ENCODE measurements at regions not wholly inside any gene's neighbourhood (a gene's known extent, or its start where the extent isn't known, plus 50 kb on each side); places are given as distances from the start of the nearest gene placed in this dataset.

GRCh38 chr22:19636696-19637407 is 77.5 kb upstream of the SEPTIN5 start:
- no TSS peak for BruUV-seq (replicated peaks)
- DNase-seq = no peak
- H3K9me3 Mint-ChIP-seq (ENCODE audit: low read depth, unreplicated experiment) = no peaks in the 10 kb centered on the region
- no peaks in the 10 kb centered on the region for H3K4me1 Mint-ChIP-seq (ENCODE audit: low read depth, unreplicated experiment)
- no peaks in the 10 kb centered on the region for H3K36me3 Mint-ChIP-seq (ENCODE audit: insufficient read depth, unreplicated experiment)
- CTCF ChIA-PET = interaction anchor here (0.7 kb wide), 2 partner anchors 35 to 87 kb away, joined by 3 to 5 read pairs; no protein-coding TSS in a partner anchor
- intact Hi-C loops (cut with micrococcal nuclease; ENCODE audit: unreplicated experiment) = no loop called here
- H3K27ac Mint-ChIP-seq (ENCODE audit: unreplicated experiment) = no peak overlapping the region
- peaks cover 60% of the 10 kb centered on the region for H3K27me3 Mint-ChIP-seq (ENCODE audit: unreplicated experiment)
- H3K4me3 Mint-ChIP-seq (ENCODE audit: low read depth, unreplicated experiment) = no peak overlapping the region
- TF ChIP-seq CTCF (IDR thresholded peaks at IDR 0.05; ENCODE audit: unreplicated experiment) = no peak

- BruUV-seq (replicated peaks) = no TSS peak
- intact Hi-C loops (cut with micrococcal nuclease; ENCODE audit: unreplicated experiment) = no loop called here
- CTCF ChIA-PET = interaction anchor here (0.7 kb wide), 2 partner anchors 36 to 87 kb away, joined by 3 to 5 read pairs; no protein-coding TSS in a partner anchor
- Mint-ChIP-seq H3K27me3 (ENCODE audit: unreplicated experiment) (peaks cover 52% of the 10 kb centered on the region), H3K4me1 (ENCODE audit: low read depth, unreplicated experiment) (no peaks in the 10 kb centered on the region), H3K27ac (ENCODE audit: unreplicated experiment) (no peak overlapping the region), H3K9me3 (ENCODE audit: low read depth, unreplicated experiment) (no peaks in the 10 kb centered on the region), H3K4me3 (ENCODE audit: low read depth, unreplicated experiment) (no peak overlapping the region), H3K36me3 (ENCODE audit: insufficient read depth, unreplicated experiment) (no peaks in the 10 kb centered on the region)
- TF ChIP-seq CTCF (IDR thresholded peaks at IDR 0.05; ENCODE audit: unreplicated experiment) = no peak
- DNase-seq = no peak
Measured at GRCh38 chr22:19637408-19638281, 76.7 kb upstream of the SEPTIN5 start.

- H3K36me3 Mint-ChIP-seq (ENCODE audit: insufficient read depth, unreplicated experiment) = no peaks in the 10 kb centered on the region
- CTCF ChIA-PET = interaction anchor here (1.3 kb wide), 1 partner anchor 9 kb away, joined by 5 read pairs; no protein-coding TSS in a partner anchor
- intact Hi-C loops (cut with micrococcal nuclease; ENCODE audit: unreplicated experiment) = no loop called here
- H3K27me3 Mint-ChIP-seq (ENCODE audit: unreplicated experiment) = peaks cover 47% of the 10 kb centered on the region
- H3K9me3 Mint-ChIP-seq (ENCODE audit: low read depth, unreplicated experiment) = no peaks in the 10 kb centered on the region
- no TSS peak for BruUV-seq (replicated peaks)
- no peak overlapping the region for H3K4me3 Mint-ChIP-seq (ENCODE audit: low read depth, unreplicated experiment)
- H3K4me1 Mint-ChIP-seq (ENCODE audit: low read depth, unreplicated experiment) = no peaks in the 10 kb centered on the region
- no peak for TF ChIP-seq CTCF (IDR thresholded peaks at IDR 0.05; ENCODE audit: unreplicated experiment)
- no peak overlapping the region for H3K27ac Mint-ChIP-seq (ENCODE audit: unreplicated experiment)
- no peak for DNase-seq
Measured at GRCh38 chr22:19638282-19639015, 75.9 kb upstream of the SEPTIN5 start.

- Mint-ChIP-seq H3K9me3 (ENCODE audit: low read depth, unreplicated experiment) (no peaks in the 10 kb centered on the region), H3K27ac (ENCODE audit: unreplicated experiment) (no peak overlapping the region), H3K36me3 (ENCODE audit: insufficient read depth, unreplicated experiment) (no peaks in the 10 kb centered on the region), H3K4me1 (ENCODE audit: low read depth, unreplicated experiment) (no peaks in the 10 kb centered on the region), H3K27me3 (ENCODE audit: unreplicated experiment) (peaks cover 40% of the 10 kb centered on the region), H3K4me3 (ENCODE audit: low read depth, unreplicated experiment) (no peak overlapping the region)
- TF ChIP-seq CTCF (IDR thresholded peaks at IDR 0.05; ENCODE audit: unreplicated experiment) = no peak
- intact Hi-C loops (cut with micrococcal nuclease; ENCODE audit: unreplicated experiment) = no loop called here
- no peak for DNase-seq
- CTCF ChIA-PET = interaction anchor here (1.3 kb wide), 1 partner anchor 10 kb away, joined by 5 read pairs; no protein-coding TSS in a partner anchor
- BruUV-seq (replicated peaks) = no TSS peak
Measured at GRCh38 chr22:19639610-19640135, 74.6 kb upstream of the SEPTIN5 start.

Measured in Calu3 (cell line).